ENCODE measurements at regions not wholly inside any gene's neighbourhood (a gene's known extent, or its start where the extent isn't known, plus 50 kb on each side); places are given as distances from the start of the nearest gene placed in this dataset.

- Histone ChIP-seq H2BK20ac (ENCODE audit: low read length) (no peak overlapping the region), H3K79me1 (ENCODE audit: low read depth, low read length) (no peaks in the 10 kb centered on the region), H3K27me3 (replicated peaks in 1 of 4; ENCODE audit: control insufficient read depth in 3 of 4, extremely low read depth in 1 of 4, insufficient read depth in 3 of 4, low read length in 3 of 4) (no peaks in the 10 kb centered on the region), H3K4ac (replicated peaks; ENCODE audit: insufficient read length, low read depth, low read length) (no peak overlapping the region), H3K4me3 (ENCODE audit: extremely low read depth in 1 of 4, insufficient read depth in 2 of 4, low read depth in 3 of 4, low read length in 4 of 4) (no peak overlapping the region), H3K9ac (replicated peaks in 1 of 4; ENCODE audit: extremely low read depth in 1 of 4, low read depth in 3 of 4, low read length in 3 of 4) (no peak overlapping the region), H3K4me2 (ENCODE audit: insufficient read depth in 1 of 2, low read depth in 2 of 2, low read length in 2 of 2) (no peak overlapping the region), H4K5ac (ENCODE audit: insufficient read length, low read depth, low read length) (no peak overlapping the region), H4K20me1 (replicated peaks in 1 of 2; ENCODE audit: control insufficient read depth in 1 of 2, insufficient read depth in 2 of 2, low read length in 2 of 2) (no peaks in the 10 kb centered on the region), H3K23ac (ENCODE audit: insufficient read length) (no peak overlapping the region), H3K23me2 (ENCODE audit: low read depth, low read length) (no peaks in the 10 kb centered on the region), H3K56ac (replicated peaks; ENCODE audit: insufficient read length, low read depth, low read length) (no peak overlapping the region), H2BK15ac (ENCODE audit: low read length) (no peak overlapping the region), H3K79me2 (ENCODE audit: control insufficient read depth in 1 of 2, insufficient read depth in 2 of 2, low read length in 2 of 2) (no peaks in the 10 kb centered on the region), H3K14ac (ENCODE audit: insufficient read length) (no peak overlapping the region), H4K91ac (replicated peaks; ENCODE audit: insufficient read length, low read length) (no peak overlapping the region), H2BK120ac (replicated peaks; ENCODE audit: low read depth, low read length) (no peak overlapping the region), H3K9me3 (ENCODE audit: insufficient read depth in 2 of 2, low read depth in 1 of 2, low read length in 1 of 2) (no peaks in the 10 kb centered on the region), H3K4me1 (replicated peaks in 1 of 4; ENCODE audit: control insufficient read depth in 3 of 4, insufficient read depth in 4 of 4, low read length in 3 of 4) (no peaks in the 10 kb centered on the region; a peak in 2 of 7 replicates), H2BK12ac (ENCODE audit: low read depth, low read length) (no peak overlapping the region), H3K27ac (ENCODE audit: low read depth, low read length) (no peak overlapping the region), H2AFZ (ENCODE audit: low read length) (no peak overlapping the region), H2BK5ac (ENCODE audit: low read depth, low read length) (no peak overlapping the region), H3K18ac (ENCODE audit: extremely low read depth, low read length) (no peak overlapping the region), H3K36me3 (ENCODE audit: control insufficient read depth in 2 of 4, insufficient read depth in 4 of 4, low read length in 3 of 4) (no peaks in the 10 kb centered on the region), H4K8ac (ENCODE audit: extremely low read depth, insufficient read depth, low read length) (no peak overlapping the region), H2AK5ac (ENCODE audit: low read depth, low read length) (no peak overlapping the region)
- ChIA-PET CTCF (ENCODE audit: partially characterized antibody) (interaction anchor here (1.2 to 2.1 kb wide), 3 partner anchors 18 to 33 kb away, joined by 3 to 5 read pairs (median 3); no protein-coding TSS in a partner anchor), POLR2A (ENCODE audit: partially characterized antibody) (no interaction called here)
- no peak for TF ChIP-seq TEAD4 (IDR thresholded peaks at IDR 0.05; ENCODE audit: low read depth, low read length)
- WGBS, 2 experiments (ENCODE audit: extremely low coverage in 1 of 2, insufficient coverage in 1 of 2, insufficient read length in 1 of 2, insufficient replicate concordance in 2 of 2, low coverage in 1 of 2, low lambda C conversion rate in 2 of 2, missing lambda C conversion rate in 1 of 2) = 95% methylated on average over 6 of the region's 6 CpGs; no CpG with 5 or more reads in 1 of the 2 experiments
- DNase-seq (ENCODE audit: low read depth in 1 of 2, low spot score in 2 of 2) = no peak
- FAIRE-seq = no peak
These were observed 1154.5 kb downstream of the AACS start for GRCh38 chr12:126219654-126220279.
